NCI-H226 (cell line): ENCODE measurements at regions not wholly inside any gene's neighbourhood (a gene's known extent, or its start where the extent isn't known, plus 50 kb on each side); places are given as distances from the start of the nearest gene placed in this dataset.

Experiments used
- DNase-seq: peaks from one replicate; pipeline ENCODE4 v3.0.0-alpha.2; 2015

- DNase-seq = no peak
Measured at GRCh38 chr2:471560-471959, 183.7 kb upstream of the ALKAL2 start.

DNA sequence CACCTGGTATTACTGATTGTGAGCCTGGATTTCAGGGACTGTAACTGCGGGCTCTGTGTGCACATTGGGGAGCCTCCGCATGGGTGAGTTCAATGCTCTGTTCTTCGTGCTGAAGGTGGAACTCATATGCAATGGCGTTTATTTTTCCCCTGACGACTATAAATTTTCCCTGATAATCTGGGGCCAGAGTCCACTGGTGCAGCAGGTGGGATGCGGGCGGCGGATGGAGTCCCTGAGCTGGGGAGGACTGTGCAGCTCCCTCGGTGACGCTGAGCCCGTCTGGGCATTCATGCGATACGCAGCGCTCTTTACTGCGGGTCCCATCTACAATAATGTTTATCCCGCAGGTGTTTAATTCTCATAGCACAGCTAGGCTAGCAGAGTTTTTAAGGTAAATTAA lies 181.6 kb upstream of the ALKAL2 start:
- DNase-seq = no peak

- no peak for DNase-seq
Measured at GRCh38 chr2:468648-469336, 180.9 kb upstream of the ALKAL2 start.

GRCh38 chr2:467892-468647 lies 180.2 kb upstream of the ALKAL2 start:
- no peak for DNase-seq

DNA sequence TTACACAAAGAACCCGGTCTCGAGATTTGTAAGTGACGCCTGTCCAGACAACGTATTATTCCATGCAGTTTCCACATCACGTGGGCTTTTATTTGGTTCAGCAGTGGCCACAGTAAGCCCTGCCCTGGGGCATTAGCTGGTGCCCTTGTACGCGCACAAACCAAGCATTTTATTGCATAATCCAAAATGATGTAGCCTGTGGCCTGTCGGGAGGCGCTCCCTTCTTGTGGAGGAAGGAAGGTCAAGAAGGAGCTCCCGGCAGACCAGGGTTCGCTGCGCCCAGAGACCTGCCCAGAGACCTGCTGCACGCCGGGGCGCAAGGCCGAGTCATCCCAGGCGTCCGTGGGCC lies 179.6 kb upstream of the ALKAL2 start:
- no peak for DNase-seq

GRCh38 chr2:467101-467500 lies 179.2 kb upstream of the ALKAL2 start:
- DNase-seq = no peak

DNA sequence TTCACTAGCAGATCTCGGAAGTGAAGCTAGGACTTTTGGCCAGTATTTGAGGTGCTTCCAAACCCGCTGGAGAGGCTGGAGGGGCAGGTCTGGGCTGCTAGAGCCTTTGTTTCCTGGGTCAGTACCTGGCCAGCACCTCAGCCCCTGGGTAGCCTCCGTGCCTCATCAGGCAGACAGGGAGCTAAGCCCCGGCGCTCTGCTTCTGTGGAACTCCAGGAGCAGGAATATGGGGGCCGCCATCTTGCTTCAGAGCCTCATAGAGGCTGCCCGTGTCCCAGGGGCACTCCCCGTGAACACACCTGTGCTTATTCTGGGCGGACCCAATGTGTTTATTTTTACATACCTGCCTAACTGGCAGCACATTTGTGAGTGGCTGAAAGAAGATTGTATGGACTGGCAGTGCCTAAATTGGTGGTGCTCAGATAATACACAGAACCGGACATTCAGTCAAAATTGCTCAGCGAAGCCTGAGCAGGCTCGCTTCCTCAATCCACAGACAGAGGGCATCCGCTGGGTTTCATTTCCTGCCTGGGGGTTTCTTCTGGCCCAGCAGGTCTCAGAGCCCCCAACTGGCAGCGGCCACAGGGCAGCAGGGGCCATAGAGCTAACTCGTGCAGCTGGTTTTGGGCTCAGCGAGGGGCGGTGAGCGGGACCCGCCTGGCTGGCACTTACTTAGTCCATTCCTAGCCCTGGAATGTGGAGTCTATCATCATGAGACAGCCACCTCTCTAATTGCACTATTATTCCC lies 176.8 kb upstream of the ALKAL2 start:
- DNase-seq = no peak

DNA sequence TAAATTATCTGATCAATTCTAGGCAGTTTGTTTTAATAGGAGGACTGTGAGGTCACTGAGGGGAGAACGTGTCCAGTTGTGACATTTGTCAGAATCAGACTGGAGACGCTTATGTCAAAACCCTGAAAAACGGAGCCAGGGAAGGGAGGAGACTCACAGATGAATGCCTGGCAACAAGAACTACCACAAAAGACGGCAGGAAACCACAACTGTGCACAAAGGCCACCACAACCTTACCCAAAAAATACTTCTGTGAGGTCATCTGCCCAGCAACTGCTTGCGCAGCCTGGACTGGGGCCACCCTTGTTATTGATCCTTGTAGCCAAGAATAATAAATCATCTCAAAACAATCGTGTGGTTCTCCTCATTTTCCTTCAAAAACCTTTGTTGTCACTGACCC lies 173.0 kb upstream of the ALKAL2 start:
- DNase-seq = no peak

DNA sequence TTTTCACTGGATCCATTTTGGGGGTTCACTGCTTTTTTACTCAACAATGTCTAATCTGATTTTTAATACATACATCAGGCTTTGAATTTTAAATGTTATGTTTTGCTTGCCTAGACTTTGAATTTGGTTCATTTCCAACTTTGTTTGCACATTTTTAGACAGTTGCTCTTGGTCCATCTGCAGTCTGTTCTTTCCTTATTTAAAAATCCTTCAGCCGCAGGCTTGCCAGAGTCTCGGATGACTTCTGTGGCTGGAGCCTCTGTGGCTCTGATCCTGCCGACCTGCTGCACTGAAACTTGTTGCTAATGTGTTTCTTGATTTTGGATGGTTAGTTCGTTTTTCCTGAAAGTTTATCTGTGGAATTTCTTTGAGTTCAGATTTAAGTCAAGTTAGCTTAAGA lies 172.0 kb upstream of the ALKAL2 start:
- no peak for DNase-seq

DNA sequence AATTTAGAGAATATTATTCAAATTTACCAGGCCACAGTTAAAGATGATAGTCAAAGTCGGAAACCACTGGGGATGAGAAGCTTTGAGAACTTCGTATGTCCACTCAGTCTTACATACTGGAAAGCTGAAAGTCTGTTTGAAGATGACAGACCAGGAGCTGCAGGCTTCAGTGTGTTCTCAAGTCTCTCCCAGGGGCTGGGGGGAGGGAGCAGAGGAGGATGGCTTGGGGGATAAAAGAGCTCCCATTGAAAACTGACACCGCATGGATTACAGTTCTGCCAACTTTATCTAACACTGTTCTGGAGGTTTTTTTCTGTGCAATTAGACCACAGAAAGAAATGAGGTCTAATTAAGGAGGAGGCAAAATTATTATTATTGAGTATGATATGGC lies 170.5 kb upstream of the ALKAL2 start:
- DNase-seq = no peak

DNA sequence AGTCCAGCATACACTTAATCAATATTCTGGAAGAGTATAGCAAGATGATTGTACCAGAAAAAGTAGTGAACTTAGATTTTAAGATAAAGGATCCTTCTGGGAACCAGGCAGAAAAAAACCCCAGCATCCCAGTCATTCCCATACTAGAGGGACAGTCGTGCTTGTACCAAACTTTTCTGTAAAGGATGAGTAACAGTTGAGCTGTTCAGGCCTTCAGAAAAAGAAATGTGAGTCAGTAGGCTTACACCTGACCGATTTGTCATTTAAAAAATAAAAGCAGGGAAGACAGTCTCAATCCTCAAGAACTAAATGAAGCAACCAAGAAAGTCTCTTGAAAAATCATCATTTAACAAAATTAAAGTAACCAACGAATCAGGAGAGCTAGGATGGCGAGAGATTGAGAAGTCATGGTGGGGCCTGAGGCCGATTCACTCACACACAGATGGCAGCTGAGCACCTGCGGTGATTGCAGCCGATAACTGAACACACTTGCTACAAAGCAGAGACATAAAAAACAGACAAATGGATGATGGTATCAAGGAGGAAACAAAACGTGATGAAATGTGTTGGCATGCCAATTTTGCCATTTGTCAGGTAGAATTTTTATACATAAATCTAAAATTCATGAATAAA lies 170.0 kb upstream of the ALKAL2 start:
- no peak for DNase-seq

- DNase-seq = no peak
Measured at GRCh38 chr2:457262-457661, 169.4 kb upstream of the ALKAL2 start.

DNA sequence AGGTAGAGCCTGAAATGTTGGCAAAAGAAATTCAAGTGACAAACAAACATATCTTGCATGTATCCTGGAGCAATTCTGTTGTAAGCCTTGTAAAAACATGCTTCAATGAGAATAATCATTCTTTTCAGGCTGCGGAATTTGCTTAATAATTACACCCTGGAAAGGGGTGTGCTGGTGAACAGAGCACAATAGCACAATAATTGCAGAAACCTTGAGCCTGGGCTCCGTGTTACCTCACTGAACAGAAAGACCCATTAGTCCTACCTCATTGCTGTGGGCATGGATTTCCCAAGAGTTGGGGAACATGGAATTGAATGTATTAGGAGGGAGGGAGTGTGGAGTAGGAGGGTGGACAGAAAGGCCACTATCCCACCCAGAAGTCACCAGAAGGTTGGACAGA lies 168.0 kb upstream of the ALKAL2 start:
- no peak for DNase-seq

DNA sequence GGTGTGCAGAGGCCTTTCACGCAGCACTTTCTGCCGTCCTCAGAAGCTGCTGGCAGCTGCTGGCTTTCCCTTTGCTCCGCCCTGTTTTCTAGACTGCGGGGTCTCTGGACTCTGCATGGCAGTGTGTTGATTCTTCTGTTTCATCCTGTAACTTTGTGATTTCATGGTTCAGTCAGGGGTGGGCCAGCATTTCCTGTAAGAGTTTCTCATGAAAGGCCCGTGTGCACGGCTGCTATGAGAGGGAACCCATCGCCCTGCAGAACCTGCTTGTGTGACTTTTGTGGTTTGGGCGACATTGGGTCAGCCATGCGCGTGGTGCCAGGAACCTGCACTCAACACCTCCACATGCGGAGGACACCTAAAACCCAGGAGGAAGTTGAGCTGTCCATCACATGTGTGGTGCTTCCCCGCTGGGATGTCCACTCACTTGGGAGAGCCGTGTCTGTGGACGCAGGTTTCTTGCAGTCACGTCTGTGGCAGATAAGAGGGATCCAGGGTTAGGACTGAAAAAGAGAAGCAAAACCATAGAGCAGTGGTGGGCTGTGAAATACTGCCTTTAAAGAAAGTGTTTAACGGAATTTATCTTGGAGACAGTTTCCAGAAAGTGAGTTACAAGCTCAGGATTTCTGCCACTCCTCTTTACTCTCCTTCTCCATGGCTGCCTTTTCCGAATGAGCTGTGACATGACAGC lies 167.3 kb upstream of the ALKAL2 start:
- DNase-seq = no peak

DNA sequence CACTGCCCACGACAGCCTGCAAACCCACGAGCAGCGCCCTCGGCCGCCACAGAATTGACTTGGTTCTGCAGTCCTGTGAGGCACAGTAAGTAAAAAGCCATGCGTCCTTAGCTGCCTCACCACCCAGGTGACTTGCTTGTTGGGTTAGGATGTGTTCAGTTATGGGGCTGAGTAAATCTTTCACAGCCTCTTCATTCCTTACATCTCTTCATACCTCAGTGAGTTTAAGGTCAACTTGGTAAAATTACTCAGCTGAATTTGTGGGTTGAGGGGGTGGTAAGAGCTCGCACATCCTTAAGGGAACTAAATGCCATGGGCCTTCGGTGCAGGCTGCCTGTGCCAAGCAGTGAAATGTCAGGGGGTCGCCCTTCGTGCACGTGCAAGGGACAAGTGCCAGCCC lies 165.2 kb upstream of the ALKAL2 start:
- DNase-seq = no peak

GRCh38 chr2:451495-451894 lies 163.6 kb upstream of the ALKAL2 start:
- no peak for DNase-seq

GRCh38 chr2:449246-450067 lies 161.6 kb upstream of the ALKAL2 start:
- no peak for DNase-seq

GRCh38 chr2:447902-448665 lies 160.2 kb upstream of the ALKAL2 start:
- DNase-seq = no peak

- no peak for DNase-seq
Measured at GRCh38 chr2:446963-447530, 159.2 kb upstream of the ALKAL2 start.

DNA sequence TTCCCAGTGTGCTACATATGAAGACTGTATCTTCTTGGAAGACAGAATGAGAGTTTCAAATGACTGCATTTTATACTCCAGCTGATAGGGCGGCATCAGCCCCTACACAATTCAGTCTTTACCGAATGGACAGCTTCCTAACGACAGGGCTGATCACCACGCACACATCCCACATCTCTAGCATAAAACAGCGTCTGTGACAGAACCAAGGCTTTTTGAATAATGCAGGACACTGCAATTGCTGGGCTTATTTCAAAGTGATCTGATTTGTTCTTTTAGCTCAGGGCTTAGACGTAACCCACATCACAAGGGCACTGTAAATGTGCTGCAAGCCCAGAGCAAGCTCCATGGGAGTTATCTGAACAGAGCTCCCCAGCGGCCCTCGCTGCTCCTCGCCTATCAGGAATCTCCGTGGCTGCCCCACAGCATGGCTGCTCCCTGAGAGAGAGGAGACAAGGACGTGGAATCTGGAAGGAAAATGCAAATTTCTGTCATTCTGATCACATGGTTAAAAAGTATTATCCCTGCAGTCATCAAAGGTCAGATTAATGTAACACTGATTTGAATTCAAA lies 158.5 kb upstream of the ALKAL2 start:
- DNase-seq = no peak

GRCh38 chr2:445896-446295 lies 158.0 kb upstream of the ALKAL2 start:
- no peak for DNase-seq
